Omental fat pad (tissue), 3 donors: ENCODE measurements at regions not wholly inside any gene's neighbourhood (a gene's known extent, or its start where the extent isn't known, plus 50 kb on each side); places are given as distances from the start of the nearest gene placed in this dataset.

Experiments
- ATAC-seq: fragments of 150-250 bp; one replicate; pipeline ENCODE4 v1.9.1; 2016; ENCODE audit warnings: mild to moderate bottlenecking, moderate library complexity; ENCODE audit not compliant: low FRiP score
- DNase-seq: peaks from one replicate; pipeline ENCODE4 v3.0.0-alpha.2; 2019; ENCODE audit warnings: low spot score
- CTCF ChIP-seq, 3 donors: fragments of 450-650 bp; IDR thresholded peaks; one replicate each; pipeline ENCODE4 v1.5.1; 2016 to 2017; ENCODE audit warnings: antibody characterized with exemption in 3 of 3, mild to moderate bottlenecking in 3 of 3, moderate library complexity in 2 of 3

- no peak for DNase-seq
- TF ChIP-seq CTCF (IDR thresholded peaks at IDR 0.05) = no peak
- ATAC-seq = no peak
Measured at GRCh38 chr5:21642312-21642711, 1210.8 kb downstream of the CDH12 start.

- ATAC-seq (no peak), DNase-seq (no peak)
- TF ChIP-seq CTCF (IDR thresholded peaks at IDR 0.05) = no peak
Measured at GRCh38 chr5:21623831-21624230, 1229.3 kb downstream of the CDH12 start.

GRCh38 chr5:21615195-21615765 lies 1237.9 kb downstream of the CDH12 start:
- ATAC-seq = no peak
- DNase-seq = no peak
- TF ChIP-seq CTCF (IDR thresholded peaks at IDR 0.05) = no peak

GRCh38 chr5:21613971-21614488 lies 1239.1 kb downstream of the CDH12 start:
- no peak for ATAC-seq
- no peak for TF ChIP-seq CTCF (IDR thresholded peaks at IDR 0.05)
- DNase-seq = no peak

- DNase-seq = no peak
- no peak for ATAC-seq
- no peak for TF ChIP-seq CTCF (IDR thresholded peaks at IDR 0.05)
Measured at GRCh38 chr5:21603796-21604195, 1249.3 kb downstream of the CDH12 start.

GRCh38 chr5:21594566-21594965 lies 1258.6 kb downstream of the CDH12 start:
- TF ChIP-seq CTCF (IDR thresholded peaks at IDR 0.05) = no peak
- ATAC-seq (no peak), DNase-seq (no peak)

- TF ChIP-seq CTCF (IDR thresholded peaks at IDR 0.05) = no peak
- no peak for ATAC-seq
- no peak for DNase-seq
Measured at GRCh38 chr5:21593261-21593660, 1259.9 kb downstream of the CDH12 start.
